ENCODE measurements at regions not wholly inside any gene's neighbourhood (a gene's known extent, or its start where the extent isn't known, plus 50 kb on each side); places are given as distances from the start of the nearest gene placed in this dataset.

DNA sequence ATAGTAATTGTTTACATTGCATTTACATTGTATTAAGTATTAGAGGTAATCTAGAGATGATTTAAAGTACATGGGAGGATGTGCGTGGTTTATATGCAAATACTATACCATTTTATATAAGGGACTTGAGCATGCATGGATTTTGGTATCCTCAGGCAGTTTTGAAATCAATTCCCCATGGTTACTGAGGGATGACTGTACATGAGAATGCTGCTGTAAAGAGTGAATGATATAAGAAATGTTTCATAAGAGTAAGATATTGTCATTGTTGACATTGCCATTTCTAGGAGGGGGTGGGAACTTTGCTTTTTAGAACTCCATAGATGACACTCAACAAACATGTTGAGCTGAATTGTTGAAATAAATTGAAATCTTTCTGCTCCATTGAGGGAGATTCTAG lies 185.0 kb downstream of the SEMA6A start:
- no peaks in the 10 kb centered on the region for H3K36me3 Mint-ChIP-seq (ENCODE audit: low read depth)
- H3K4me3 Mint-ChIP-seq, result no peak overlapping the region
- peaks cover 36% of the 10 kb centered on the region for H3K4me1 Mint-ChIP-seq
- no peak overlapping the region for H3K27ac Mint-ChIP-seq
- H3K9me3 Mint-ChIP-seq, result no peaks in the 10 kb centered on the region
- peaks cover 6% of the 10 kb centered on the region for H3K27me3 Mint-ChIP-seq (ENCODE audit: low read depth)
- TF ChIP-seq, protein P1, sequence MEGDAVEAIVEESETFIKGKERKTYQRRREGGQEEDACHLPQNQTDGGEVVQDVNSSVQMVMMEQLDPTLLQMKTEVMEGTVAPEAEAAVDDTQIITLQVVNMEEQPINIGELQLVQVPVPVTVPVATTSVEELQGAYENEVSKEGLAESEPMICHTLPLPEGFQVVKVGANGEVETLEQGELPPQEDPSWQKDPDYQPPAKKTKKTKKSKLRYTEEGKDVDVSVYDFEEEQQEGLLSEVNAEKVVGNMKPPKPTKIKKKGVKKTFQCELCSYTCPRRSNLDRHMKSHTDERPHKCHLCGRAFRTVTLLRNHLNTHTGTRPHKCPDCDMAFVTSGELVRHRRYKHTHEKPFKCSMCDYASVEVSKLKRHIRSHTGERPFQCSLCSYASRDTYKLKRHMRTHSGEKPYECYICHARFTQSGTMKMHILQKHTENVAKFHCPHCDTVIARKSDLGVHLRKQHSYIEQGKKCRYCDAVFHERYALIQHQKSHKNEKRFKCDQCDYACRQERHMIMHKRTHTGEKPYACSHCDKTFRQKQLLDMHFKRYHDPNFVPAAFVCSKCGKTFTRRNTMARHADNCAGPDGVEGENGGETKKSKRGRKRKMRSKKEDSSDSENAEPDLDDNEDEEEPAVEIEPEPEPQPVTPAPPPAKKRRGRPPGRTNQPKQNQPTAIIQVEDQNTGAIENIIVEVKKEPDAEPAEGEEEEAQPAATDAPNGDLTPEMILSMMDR (IDR thresholded peaks at IDR 0.05; ENCODE audit: unreplicated experiment in 3 of 3), result no peak

- no peaks in the 10 kb centered on the region for H3K9me3 Mint-ChIP-seq
- H3K27ac Mint-ChIP-seq, result peak overlapping the region in 2 of 3 experiments; percentile 30 to 50
- H3K27me3 Mint-ChIP-seq (ENCODE audit: low read depth), result peaks cover 6% of the 10 kb centered on the region
- H3K4me3 Mint-ChIP-seq, result no peak overlapping the region
- TF ChIP-seq, protein P1 (IDR thresholded peaks at IDR 0.05; ENCODE audit: unreplicated experiment in 3 of 3), result no peak
- H3K36me3 Mint-ChIP-seq (ENCODE audit: low read depth), result no peaks in the 10 kb centered on the region
- peaks cover 29% of the 10 kb centered on the region for H3K4me1 Mint-ChIP-seq
Measured at GRCh38 chr5:116388564-116389258, 185.9 kb downstream of the SEMA6A start.

- H3K4me3 Mint-ChIP-seq, result no peak overlapping the region
- TF ChIP-seq, protein P1 (IDR thresholded peaks at IDR 0.05; ENCODE audit: unreplicated experiment in 3 of 3), result no peak
- H3K4me1 Mint-ChIP-seq, result peaks cover 36% of the 10 kb centered on the region
Measured at GRCh38 chr5:116387738-116388137, 186.9 kb downstream of the SEMA6A start.

DNA sequence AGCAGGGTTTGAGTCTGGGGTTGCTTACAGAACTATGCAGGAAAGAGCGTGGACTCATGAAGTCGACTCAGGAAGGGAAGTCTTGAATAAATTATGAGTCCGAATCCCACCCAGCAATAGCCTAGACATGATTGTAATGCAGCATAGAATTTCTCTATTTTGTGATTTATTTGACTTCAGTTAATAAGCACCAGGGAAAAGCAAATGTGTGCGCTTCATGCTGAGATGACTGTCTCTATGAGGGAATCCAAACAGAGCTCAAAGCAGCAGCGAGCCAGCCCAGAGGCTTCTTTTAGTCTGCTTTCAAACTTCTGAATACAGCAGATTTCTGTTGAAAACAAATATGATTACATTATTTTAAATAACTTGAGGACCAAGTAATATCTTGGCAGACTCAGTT lies 188.0 kb downstream of the SEMA6A start:
- Mint-ChIP-seq H3K9me3 (no peaks in the 10 kb centered on the region), H3K27ac (peak overlapping the region; percentile 16 to 53 (median 49)), H3K36me3 (ENCODE audit: low read depth) (no peaks in the 10 kb centered on the region), H3K27me3 (ENCODE audit: low read depth) (peaks cover 6% of the 10 kb centered on the region), H3K4me1 (peaks cover 47% of the 10 kb centered on the region), H3K4me3 (no peak overlapping the region)
- TF ChIP-seq, protein P1 (IDR thresholded peaks at IDR 0.05; ENCODE audit: unreplicated experiment in 3 of 3), result no peak

More at GRCh38 chr5:116387738-116388137, 186.9 kb downstream of the SEMA6A start:
- Mint-ChIP-seq H3K27me3 (ENCODE audit: low read depth) (peaks cover 6% of the 10 kb centered on the region), H3K36me3 (ENCODE audit: low read depth) (no peaks in the 10 kb centered on the region), H3K9me3 (no peaks in the 10 kb centered on the region), H3K27ac (no peak overlapping the region)

- H3K4me1 Mint-ChIP-seq, result peaks cover 72% of the 10 kb centered on the region
- TF ChIP-seq, protein P1 (IDR thresholded peaks at IDR 0.05; ENCODE audit: unreplicated experiment in 3 of 3), result no peak
- H3K36me3 Mint-ChIP-seq (ENCODE audit: low read depth), result no peaks in the 10 kb centered on the region
- H3K27me3 Mint-ChIP-seq (ENCODE audit: low read depth), result peaks cover 6% of the 10 kb centered on the region
- no peaks in the 10 kb centered on the region for H3K9me3 Mint-ChIP-seq
- H3K4me3 Mint-ChIP-seq, result no peak overlapping the region
- peak overlapping the region; percentile 8 to 49 (median 34) for H3K27ac Mint-ChIP-seq
Measured at GRCh38 chr5:116382874-116383266, 191.8 kb downstream of the SEMA6A start.

Measured in nephron (organoid).